HG03064 (cell line): ENCODE measurements at regions not wholly inside any gene's neighbourhood (a gene's known extent, or its start where the extent isn't known, plus 50 kb on each side); places are given as distances from the start of the nearest gene placed in this dataset.
"Not testable (repeated sequence)": the region's sequence is repeated elsewhere in the genome, so short reads cannot be mapped to it uniquely, and the experiment has no call there.

Experiments used
- ATAC-seq: cut with Tn5 transposase; IDR thresholded peaks from one replicate; pipeline ENCODE4 v1.9.1; 2021; ENCODE audit warnings: low read depth; ENCODE audit not compliant: unreplicated experiment

DNA sequence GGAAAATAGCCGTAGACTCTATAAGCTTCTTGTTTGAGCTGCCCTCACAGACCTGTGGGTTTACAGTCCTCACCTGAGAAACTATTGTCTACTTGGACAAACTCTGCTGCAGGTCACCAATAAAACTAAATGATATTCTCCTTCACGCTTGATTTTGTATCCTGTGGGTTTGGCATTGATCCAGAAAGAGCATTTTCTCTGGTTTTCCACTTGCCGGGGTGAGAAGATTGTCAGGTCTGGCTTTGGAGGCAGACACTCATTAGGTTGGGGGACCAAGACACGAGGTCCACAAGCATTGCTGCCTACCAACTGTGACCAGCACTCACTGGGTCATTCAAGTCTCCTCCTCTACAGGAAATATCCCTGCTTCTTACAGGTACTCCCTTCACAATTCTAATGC, 68.5 kb downstream of the CDC14C start:
- no peak for ATAC-seq

- peak; percentile 98 for ATAC-seq
These were observed 77.3 kb downstream of the CDC14C start for GRCh38 chr7:49001610-49002033.

DNA sequence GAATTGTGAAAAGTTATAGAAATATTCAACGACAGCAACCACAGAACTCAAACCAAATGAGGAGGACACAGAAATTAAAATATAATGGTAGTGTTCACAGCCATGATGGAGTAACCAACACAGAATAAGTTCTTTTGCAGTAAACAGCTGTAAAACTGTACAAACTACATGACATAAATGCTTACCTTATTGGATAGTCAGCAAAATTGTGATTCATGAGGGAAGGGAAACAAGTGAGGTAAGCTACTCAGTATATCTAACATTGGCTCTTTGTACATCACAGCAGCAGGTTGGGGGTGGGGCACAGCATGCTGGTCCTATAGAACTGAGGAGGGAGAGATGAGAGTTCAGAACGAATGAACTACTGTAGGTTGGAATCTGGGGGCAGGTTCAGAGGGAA, 86.4 kb downstream of the CDC14C start:
- ATAC-seq, result no peak

GRCh38 chr7:49014870-49015269, 90.5 kb downstream of the CDC14C start:
- no peak for ATAC-seq

DNA sequence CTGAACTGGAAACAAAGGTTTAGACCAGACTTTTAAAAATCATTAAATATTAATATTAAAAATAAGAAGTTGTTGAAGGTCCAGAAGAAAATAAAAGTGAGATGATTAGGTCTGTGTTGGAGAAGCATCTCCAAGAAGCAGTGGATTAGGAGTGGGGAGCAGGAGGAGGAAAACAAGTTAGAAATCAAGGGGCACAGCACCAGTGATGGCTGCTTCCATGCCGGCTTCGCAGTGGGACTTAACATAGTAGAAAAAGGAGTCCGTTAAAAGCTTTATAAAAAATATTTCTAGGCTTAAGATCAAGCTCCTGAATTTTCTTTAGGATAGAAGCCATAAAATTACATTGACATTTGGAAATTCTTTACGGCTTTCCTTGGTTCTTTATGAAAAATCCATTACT, 95.8 kb downstream of the CDC14C start:
- ATAC-seq, result no peak

- no peak for ATAC-seq
These were observed 98.1 kb downstream of the CDC14C start for GRCh38 chr7:49022448-49022847.

DNA sequence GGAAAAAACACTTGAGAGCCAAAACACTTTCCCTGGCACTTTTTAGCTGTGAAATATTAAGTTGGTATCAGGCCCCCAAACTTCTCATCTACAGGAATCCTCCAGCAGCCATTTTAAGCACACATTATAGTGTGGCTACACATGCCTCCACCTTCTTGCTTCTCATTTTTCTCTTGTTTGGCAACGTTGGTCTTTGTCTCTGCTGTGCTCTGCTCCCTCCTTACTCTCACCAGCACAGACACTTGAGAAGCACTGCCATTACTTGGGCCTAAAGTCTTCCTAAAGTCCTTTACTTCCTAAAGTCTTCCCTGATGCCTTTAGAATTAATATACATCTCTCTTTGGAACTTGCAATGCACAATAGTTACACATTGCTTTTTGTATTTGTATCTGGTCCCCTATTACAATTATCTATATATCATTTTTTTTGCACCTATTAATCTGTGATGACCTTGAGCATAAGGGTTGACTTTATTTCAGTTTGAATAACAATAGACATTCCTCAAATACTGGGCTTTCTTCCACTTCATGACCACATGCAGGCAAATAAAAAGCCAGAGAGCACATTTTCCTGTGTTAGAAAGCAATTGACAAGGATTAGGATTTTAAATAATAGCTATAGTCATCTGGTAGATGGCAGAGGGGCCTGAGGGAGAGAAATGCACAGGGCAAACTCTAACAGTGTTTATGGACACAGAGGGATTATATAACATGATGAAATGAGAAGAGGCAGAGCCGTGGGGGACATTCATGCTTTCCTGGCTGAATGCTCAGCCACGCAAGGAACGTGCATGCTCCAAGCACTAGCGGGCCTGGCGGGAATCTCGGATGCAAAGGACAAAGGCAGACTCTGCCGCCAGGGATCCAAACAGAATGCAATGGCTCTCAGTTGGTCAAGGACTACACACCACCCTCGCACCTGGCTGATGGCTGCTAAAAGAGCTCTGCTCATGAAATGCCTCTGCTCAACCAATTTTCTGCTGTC, 99.3 kb downstream of the CDC14C start:
- ATAC-seq, result no peak

- no peak for ATAC-seq
These were observed 105.9 kb downstream of the CDC14C start for GRCh38 chr7:49030221-49030620.

- ATAC-seq, result not testable (repeated sequence)
These were observed 108.8 kb downstream of the CDC14C start for GRCh38 chr7:49033140-49033539.

DNA sequence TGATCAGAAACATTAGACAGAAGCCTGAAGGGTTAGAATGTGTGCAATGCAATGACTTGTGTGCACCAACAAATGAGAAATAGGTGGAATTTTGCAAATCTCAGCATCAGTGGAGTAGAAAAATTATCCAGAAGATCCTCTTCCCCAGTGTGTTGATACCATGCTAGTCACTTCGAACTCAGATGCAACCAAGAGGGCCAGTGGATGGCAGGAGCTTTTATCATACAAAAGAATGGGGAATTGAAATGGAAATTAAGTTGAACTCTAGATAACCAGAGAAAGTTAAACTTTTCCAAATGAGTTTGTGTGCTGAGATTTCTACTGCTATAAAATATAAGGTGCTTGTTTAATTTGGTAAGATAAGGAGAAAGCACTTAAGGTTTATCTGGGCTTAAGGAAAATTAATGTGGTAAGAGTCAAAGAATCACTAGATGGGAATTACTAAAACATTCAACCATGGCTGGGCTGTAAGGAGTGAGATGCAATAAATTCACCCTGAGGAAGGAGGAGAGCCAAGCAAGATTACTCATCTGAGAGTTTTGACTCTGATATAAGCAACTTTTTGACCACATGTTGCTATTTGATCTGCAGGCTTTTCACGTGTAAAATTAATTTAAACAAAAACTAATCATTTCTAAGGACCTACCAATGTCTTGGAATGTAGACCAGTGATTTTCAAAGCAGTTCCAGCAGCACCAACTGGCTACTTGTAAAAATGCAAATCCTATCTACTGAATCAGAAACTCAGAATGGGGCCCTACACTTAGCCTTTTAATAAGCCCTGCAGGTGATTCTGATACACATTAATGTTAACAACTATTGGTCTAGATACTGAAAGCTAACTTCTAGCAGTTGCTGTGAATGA, 113.2 kb downstream of the CDC14C start:
- ATAC-seq, result no peak

DNA sequence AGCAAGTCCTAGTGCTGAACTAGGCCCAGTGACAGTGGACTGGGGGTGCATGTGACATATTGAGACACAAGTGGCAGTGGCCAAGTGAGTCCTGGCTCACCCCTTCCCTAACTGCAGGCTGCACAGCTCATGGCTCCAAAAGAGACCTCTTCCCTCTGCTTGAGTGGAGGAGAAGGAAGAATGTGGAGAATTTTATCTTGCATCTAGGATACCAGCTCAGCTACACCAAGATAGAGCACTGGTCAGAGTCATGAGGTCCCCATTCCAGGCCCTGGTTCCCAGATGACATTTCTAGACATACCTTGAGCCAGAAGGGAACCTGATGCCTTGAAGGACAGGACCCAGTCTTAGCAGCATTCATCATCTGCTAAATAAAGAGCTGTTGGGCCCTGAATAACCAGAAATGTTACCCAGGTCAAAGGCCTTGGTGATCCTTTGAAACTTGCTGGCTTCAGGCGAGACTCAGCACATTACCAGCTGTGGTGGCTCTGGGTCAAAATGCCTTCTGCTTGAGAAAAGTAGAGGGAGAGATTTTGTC, 114.5 kb downstream of the CDC14C start:
- no peak for ATAC-seq

GRCh38 chr7:49060743-49061142, 136.4 kb downstream of the CDC14C start:
- no peak for ATAC-seq

- no peak for ATAC-seq
These were observed 150.2 kb downstream of the CDC14C start for GRCh38 chr7:49074538-49074937.

GRCh38 chr7:49080896-49081475, 156.6 kb downstream of the CDC14C start:
- ATAC-seq, result no peak

DNA sequence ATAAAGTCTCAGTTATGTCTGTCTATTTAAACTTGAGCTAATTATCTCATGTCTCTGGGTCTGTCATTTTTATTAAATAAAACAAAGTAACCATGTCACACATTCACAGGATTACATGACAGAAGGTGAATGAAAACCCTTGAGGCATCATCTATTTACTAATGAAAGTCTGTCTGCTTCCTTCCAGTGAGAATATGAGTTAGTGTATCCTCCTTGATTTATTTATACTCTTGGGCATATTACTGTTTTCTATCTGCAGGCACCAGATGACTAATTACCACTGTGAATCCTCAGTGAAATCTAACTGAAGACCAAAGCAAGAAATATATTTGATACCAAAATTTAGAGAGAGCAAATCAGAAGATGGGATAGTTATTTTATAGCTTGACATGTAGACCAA, 163.7 kb downstream of the CDC14C start:
- ATAC-seq, result no peak

DNA sequence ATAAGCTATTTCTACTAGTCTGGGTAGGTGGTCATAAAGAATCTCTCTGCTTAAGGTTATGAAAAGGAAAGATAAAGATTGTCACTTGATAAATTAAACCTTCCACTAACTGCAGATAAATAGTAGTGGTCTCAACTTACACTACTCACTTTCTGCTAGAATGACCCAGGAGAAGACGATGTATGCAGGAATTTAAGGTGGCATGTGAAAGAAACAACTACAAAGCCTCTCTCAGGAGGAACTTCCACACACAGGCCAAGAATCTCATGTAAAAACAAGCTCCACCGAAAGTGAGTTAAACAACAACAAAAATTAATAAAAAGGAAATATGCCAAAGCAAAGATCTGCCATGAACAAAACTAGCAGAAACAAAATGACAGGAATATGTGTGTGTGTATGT, 165.4 kb downstream of the CDC14C start:
- no peak for ATAC-seq

DNA sequence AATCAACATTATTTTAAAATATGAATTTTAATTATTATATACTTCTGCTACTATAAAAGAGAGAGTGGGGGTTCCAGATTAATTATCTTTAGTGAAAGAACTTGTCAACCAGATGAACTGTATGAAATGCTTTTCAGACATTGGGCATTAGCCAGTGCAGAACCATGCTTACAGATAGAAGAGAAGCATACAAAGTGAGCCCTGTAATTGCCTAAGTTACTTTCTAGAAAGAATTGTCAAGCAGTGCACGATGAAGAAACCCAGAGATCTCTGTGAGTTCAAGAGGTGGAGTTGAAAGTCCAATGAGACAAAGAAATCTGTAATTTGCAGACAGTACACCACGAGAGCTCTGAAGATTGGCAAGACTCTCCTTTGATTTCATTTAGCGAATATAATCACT, 166.7 kb downstream of the CDC14C start:
- no peak for ATAC-seq

DNA sequence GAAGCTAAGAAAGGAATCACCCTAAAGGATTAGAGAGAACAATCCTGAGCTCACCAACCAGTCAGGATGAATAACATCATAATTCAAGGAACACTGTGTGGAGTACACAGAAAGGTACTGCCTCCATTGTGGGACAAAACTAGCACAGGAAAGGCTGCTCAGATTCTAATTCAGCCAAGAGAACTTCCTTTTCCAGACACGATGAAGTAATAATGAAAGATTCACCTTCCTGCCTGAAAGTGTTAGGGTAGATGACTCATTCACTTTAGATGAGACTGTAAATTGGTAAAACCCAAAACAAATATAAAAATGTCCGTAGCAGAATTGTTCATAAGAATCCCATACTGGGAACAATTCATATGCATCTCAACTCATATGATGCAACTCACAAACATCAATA, 167.2 kb downstream of the CDC14C start:
- no peak for ATAC-seq

- ATAC-seq, result no peak
These were observed 168.9 kb downstream of the CDC14C start for GRCh38 chr7:49093218-49093617.

DNA sequence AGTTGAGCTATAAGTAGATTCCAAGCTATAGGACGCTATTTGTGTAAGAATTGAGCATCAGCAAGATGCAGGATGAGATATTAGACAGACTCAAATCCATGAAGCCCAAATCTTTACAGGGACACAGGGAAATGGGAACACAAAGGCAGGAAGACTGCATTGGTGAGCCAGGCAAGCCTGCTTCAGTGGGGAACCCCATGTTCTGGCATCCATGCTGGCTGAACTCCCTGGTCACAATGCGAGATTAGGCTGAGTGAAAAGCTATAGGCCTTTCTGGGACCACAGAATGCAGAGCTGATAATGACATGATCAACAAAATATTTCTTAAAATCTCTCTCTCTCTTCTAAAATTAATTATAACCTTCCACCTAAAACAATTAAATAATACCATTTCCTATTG, 170.5 kb downstream of the CDC14C start:
- no peak for ATAC-seq
